ENCODE measurements at regions not wholly inside any gene's neighbourhood (a gene's known extent, or its start where the extent isn't known, plus 50 kb on each side); places are given as distances from the start of the nearest gene placed in this dataset.

GRCh38 chr5:90133941-90134340, 275.6 kb downstream of the CETN3 start:
- TF ChIP-seq POLR2A (IDR thresholded peaks at IDR 0.05; ENCODE audit: low read depth): no peak
- TF ChIP-seq POLR2AphosphoS5 (IDR thresholded peaks at IDR 0.05): no peak
- TF ChIP-seq CTCF (IDR thresholded peaks at IDR 0.05): no peak
- TF ChIP-seq EP300 (IDR thresholded peaks at IDR 0.05): no peak
- Histone ChIP-seq H3K4me3 (no peak overlapping the region), H3K27me3 (no peaks in the 10 kb centered on the region), H3K36me3 (no peaks in the 10 kb centered on the region), H3K9me3 (no peaks in the 10 kb centered on the region), H3K27ac (replicated peaks in 1 of 4) (peak overlapping the region in 1 of 4 donors; percentile 43), H3K4me1 (peaks cover 4 to 45% (median 20%) of the 10 kb centered on the region in 4 donors)
- DNase-seq (ENCODE audit: extremely low spot score): no peak
- 52% methylated on average over 2 of the region's 2 CpGs for WGBS
- intact Hi-C loops (cut with DNase I): no loop called here

GRCh38 chr5:90131383-90132133, 278.0 kb downstream of the CETN3 start:
- Histone ChIP-seq H3K36me3 (no peaks in the 10 kb centered on the region), H3K4me1 (peaks cover 4 to 39% (median 17%) of the 10 kb centered on the region in 4 donors), H3K9me3 (no peaks in the 10 kb centered on the region), H3K27ac (replicated peaks in 1 of 4) (no peak overlapping the region), H3K27me3 (no peaks in the 10 kb centered on the region), H3K4me3 (no peak overlapping the region)
- intact Hi-C loops (cut with DNase I): no loop called here
- 59% methylated on average over 1 of the region's 1 CpG for WGBS
- no peak for TF ChIP-seq EP300 (IDR thresholded peaks at IDR 0.05)
- no peak for TF ChIP-seq POLR2A (IDR thresholded peaks at IDR 0.05; ENCODE audit: low read depth)
- TF ChIP-seq CTCF (IDR thresholded peaks at IDR 0.05): no peak
- TF ChIP-seq POLR2AphosphoS5 (IDR thresholded peaks at IDR 0.05): no peak
- no peak for DNase-seq (ENCODE audit: extremely low spot score)

DNA sequence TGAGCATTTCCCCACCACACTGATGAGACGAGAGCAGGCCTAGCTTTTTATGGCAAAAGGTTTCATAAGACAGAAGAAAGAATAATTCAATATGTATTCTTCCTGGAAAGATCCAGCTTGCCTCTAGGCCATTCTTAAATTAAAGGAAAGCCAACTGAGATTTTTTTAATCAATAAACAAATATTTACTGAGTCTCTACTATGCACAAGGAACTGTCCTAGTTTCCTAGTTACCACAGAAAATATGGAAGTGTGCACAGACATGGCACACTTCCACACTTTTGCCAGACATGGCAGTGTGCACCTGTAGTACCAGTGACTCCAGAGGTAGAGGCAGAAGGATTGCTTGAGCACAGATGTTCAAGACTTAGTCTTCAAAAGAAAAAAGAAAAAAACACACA, 281.0 kb downstream of the CETN3 start:
- intact Hi-C loops (cut with DNase I): no loop called here
- no peak overlapping the region for H3K27ac ChIP-seq (replicated peaks in 1 of 4)
- H3K4me3 ChIP-seq: no peak overlapping the region
- DNase-seq (ENCODE audit: extremely low spot score): no peak
- no peaks in the 10 kb centered on the region for H3K27me3 ChIP-seq
- no peaks in the 10 kb centered on the region for H3K9me3 ChIP-seq
- no peaks in the 10 kb centered on the region for H3K36me3 ChIP-seq
- H3K4me1 ChIP-seq: peaks cover 0 to 11% (median 6%) of the 10 kb centered on the region in 4 donors
- 87% methylated on average over 1 of the region's 1 CpG for WGBS
- no peak for TF ChIP-seq POLR2AphosphoS5 (IDR thresholded peaks at IDR 0.05)

DNA sequence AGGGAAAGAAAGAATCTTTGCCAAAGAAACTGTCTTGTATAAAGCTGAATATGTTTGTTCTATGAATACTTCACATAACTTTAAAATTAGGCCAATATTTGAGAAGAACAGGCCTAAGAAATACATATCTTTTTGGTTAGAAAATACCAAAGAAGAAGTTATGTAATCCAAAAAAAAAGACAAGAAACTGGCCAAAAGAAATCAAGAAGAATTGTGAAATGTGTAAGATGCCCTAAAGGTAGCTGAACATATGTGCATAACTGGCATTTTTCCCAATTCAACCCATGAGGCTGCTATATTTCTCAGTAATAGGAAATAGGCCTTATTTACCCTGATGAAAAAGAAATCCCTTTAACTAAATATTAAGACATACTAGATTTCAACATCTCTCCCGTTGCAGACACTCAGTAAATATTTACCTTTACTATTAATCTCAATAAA, 290.0 kb downstream of the CETN3 start:
- Histone ChIP-seq H3K9me3 (no peaks in the 10 kb centered on the region), H3K4me3 (no peak overlapping the region), H3K36me3 (no peaks in the 10 kb centered on the region), H3K27ac (replicated peaks in 1 of 4) (no peak overlapping the region), H3K4me1 (peaks cover 0 to 11% (median 5%) of the 10 kb centered on the region in 4 donors), H3K27me3 (no peaks in the 10 kb centered on the region)
- 39% methylated on average over 1 of the region's 1 CpG for WGBS
- DNase-seq (ENCODE audit: extremely low spot score): no peak
- intact Hi-C loops (cut with DNase I): no loop called here
- TF ChIP-seq EP300 (IDR thresholded peaks at IDR 0.05): no peak
- TF ChIP-seq POLR2A (IDR thresholded peaks at IDR 0.05; ENCODE audit: low read depth): no peak
- TF ChIP-seq CTCF (IDR thresholded peaks at IDR 0.05): no peak
- no peak for TF ChIP-seq POLR2AphosphoS5 (IDR thresholded peaks at IDR 0.05)

DNA sequence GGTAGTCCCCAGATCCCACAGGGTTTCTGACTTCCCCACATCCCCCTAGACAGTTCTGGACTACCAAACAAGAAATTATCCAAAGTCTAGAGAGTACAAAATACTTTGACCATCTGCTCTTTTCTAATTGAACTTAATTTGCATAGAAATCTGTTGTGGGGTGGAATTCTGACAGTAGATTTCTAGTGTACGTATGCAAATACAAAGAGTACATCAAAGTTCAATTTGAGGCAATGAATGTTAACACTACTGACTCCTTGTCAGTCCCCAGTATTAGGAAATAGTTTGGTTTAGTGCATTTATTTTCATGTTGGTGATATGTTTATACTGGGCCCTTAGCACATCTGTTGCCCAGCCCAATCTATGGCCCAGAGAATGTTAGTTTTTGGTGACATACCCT, 292.6 kb downstream of the CETN3 start:
- Histone ChIP-seq H3K27ac (replicated peaks in 1 of 4) (no peak overlapping the region), H3K4me1 (peaks cover 0 to 11% (median 7%) of the 10 kb centered on the region in 4 donors), H3K27me3 (no peaks in the 10 kb centered on the region), H3K9me3 (no peaks in the 10 kb centered on the region), H3K36me3 (no peaks in the 10 kb centered on the region), H3K4me3 (no peak overlapping the region)
- DNase-seq (ENCODE audit: extremely low spot score): no peak
- WGBS: 81% methylated on average over 1 of the region's 1 CpG
- TF ChIP-seq CTCF (IDR thresholded peaks at IDR 0.05) (no peak), POLR2A (IDR thresholded peaks at IDR 0.05; ENCODE audit: low read depth) (no peak), POLR2AphosphoS5 (IDR thresholded peaks at IDR 0.05) (no peak), EP300 (IDR thresholded peaks at IDR 0.05) (no peak)
- intact Hi-C loops (cut with DNase I): no loop called here

Measured in esophagus muscularis mucosa (tissue), 4 donors.